HCT116 (cell line): ENCODE measurements at regions not wholly inside any gene's neighbourhood (a gene's known extent, or its start where the extent isn't known, plus 50 kb on each side); places are given as distances from the start of the nearest gene placed in this dataset.

Experiments used
- ATAC-seq: fragments of 200-7000 bp; cut with Tn5 transposase; 2 replicates; pipeline ENCODE4 v1.9.1; 2020; ENCODE audit warnings: mild to moderate bottlenecking, moderate library complexity
- BruUV-seq: library from RNA; stranded (reverse); fragments of 400-500 nt; replicated peaks from 2 replicates; lab custom pipeline; 2021; lab: Mats Ljungman, UMichigan
- CTCF ChIA-PET: fragments of 300-600 bp; sonication (Branson Sonifier 250); formaldehyde crosslinking; loops from one replicate; lab custom pipeline; 2021; ENCODE audit warnings: antibody characterized with exemption; lab: Charles Lee
- POLR2A ChIA-PET: fragments of 300-600, 350-600 bp; sonication (Branson Sonifier 250); formaldehyde crosslinking; loops from one replicate; lab custom pipeline; 2021; ENCODE audit warnings: antibody characterized with exemption; lab: Charles Lee
- RAD21 ChIA-PET, 2 experiments: fragments of 300-600 bp; sonication (Branson Sonifier 250); formaldehyde crosslinking; loops; one replicate each; lab custom pipeline; 2023; ENCODE audit warnings: low total read pairs in 2 of 2; ENCODE audit not compliant: uncharacterized antibody in 2 of 2, unreplicated experiment in 2 of 2, low non-redundant PET in 1 of 2; lab: Charles Lee
- DNase-seq: peaks from one replicate; pipeline ENCODE4 v3.0.0-alpha.2; 2010; ENCODE audit warnings: low read depth, low spot score
- H2AFZ ChIP-seq: fragments of 200-600 bp; shearing (Covaris generic), sonication (generic); 2 replicates; pipeline ENCODE4 v1.6.1; 2017; ENCODE audit warnings: low read depth, mixed run types, mixed read lengths, antibody characterized with exemption, low read length; ENCODE audit not compliant: poor library complexity, severe bottlenecking
- H3K27ac ChIP-seq: 2 replicates; pipeline ENCODE4 v1.5.1; 2012; ENCODE audit warnings: low read depth, low read length
- H3K27me3 ChIP-seq: fragments of 200-600 bp; sonication (generic); 2 replicates; pipeline ENCODE4 v1.6.1; 2016; ENCODE audit warnings: mixed run types, low read length, mixed read lengths; ENCODE audit not compliant: insufficient read depth
- H3K36me3 ChIP-seq, 2 experiments: fragments of 200-500 bp in 1 of 2; fragments of 200-600 bp in 1 of 2; sonication (Bioruptor generic) in 1 of 2; sonication (generic) in 1 of 2; 2 replicates each; pipeline versions ENCODE4 v1.5.1 to v1.6.1; 2014 to 2016; ENCODE audit warnings: low read length in 2 of 2, inconsistent platforms in 1 of 2, mixed read lengths in 1 of 2, mixed run types in 1 of 2; ENCODE audit not compliant: insufficient read depth in 2 of 2, control insufficient read depth in 1 of 2
- H3K4me1 ChIP-seq, 2 experiments: fragments of 200-600 bp in 1 of 2; sonication (generic) in 1 of 2; 2 replicates each; pipeline versions ENCODE4 v1.5.1 to v1.6.1; 2012 to 2017; ENCODE audit warnings: low read length in 2 of 2, inconsistent platforms in 1 of 2, mild to moderate bottlenecking in 1 of 2, mixed read lengths in 1 of 2, mixed run types in 1 of 2, moderate library complexity in 1 of 2; ENCODE audit not compliant: insufficient read depth in 2 of 2, control insufficient read depth in 1 of 2
- H3K4me2 ChIP-seq: fragments of 200-600 bp; sonication (generic); 2 replicates; pipeline ENCODE4 v1.6.1; 2017; ENCODE audit warnings: mixed run types, low read length, mixed read lengths
- H3K4me3 ChIP-seq, 2 experiments: fragments of 200-600 bp in 1 of 2; sonication (generic) in 1 of 2; replicated peaks in 1 of 2; 2 replicates each; pipeline ENCODE4 v1.5.1; 2011 to 2016; ENCODE audit warnings: low read length in 2 of 2, control low read depth in 1 of 2, low read depth in 1 of 2, mild to moderate bottlenecking in 1 of 2, mixed read lengths in 1 of 2, mixed run types in 1 of 2
- H3K79me2 ChIP-seq: fragments of 200-600 bp; sonication (generic); 2 replicates; pipeline ENCODE4 v1.6.1; 2017; ENCODE audit warnings: mild to moderate bottlenecking, mixed run types, low read length, moderate library complexity, mixed read lengths; ENCODE audit not compliant: insufficient read depth
- H3K9ac ChIP-seq: fragments of 200-600 bp; sonication (generic); 2 replicates; pipeline ENCODE4 v1.6.1; 2016; ENCODE audit warnings: low read length, mixed read lengths
- H3K9me2 ChIP-seq: fragments of 200-600 bp; sonication (generic), shearing (Covaris generic); 2 replicates; pipeline ENCODE4 v1.6.1; 2017; ENCODE audit warnings: mixed run types, mild to moderate bottlenecking, moderate library complexity; ENCODE audit not compliant: insufficient read depth
- H3K9me3 ChIP-seq, 2 experiments: fragments of 200-500 bp in 1 of 2; fragments of 200-600 bp in 1 of 2; sonication (Bioruptor generic) in 1 of 2; sonication (generic) in 1 of 2; 2 replicates each; pipeline ENCODE4 v1.6.1; 2014 to 2017; ENCODE audit warnings: low read length in 2 of 2, mixed read lengths in 2 of 2, inconsistent platforms in 1 of 2, low read depth in 1 of 2, mild to moderate bottlenecking in 1 of 2, mixed run types in 1 of 2, moderate library complexity in 1 of 2; ENCODE audit not compliant: control insufficient read depth in 1 of 2, insufficient read depth in 1 of 2
- H4K20me1 ChIP-seq: fragments of 200-600 bp; sonication (generic), shearing (Covaris generic); 2 replicates; pipeline ENCODE4 v1.6.1; 2017; ENCODE audit warnings: mixed run types, mild to moderate bottlenecking, moderate library complexity; ENCODE audit not compliant: insufficient read depth
- ATF3 ChIP-seq: IDR thresholded peaks from 2 replicates; pipeline ENCODE4 v1.6.1; 2012
- CBX3 ChIP-seq: IDR thresholded peaks from 2 replicates; pipeline ENCODE4 v1.6.1; 2012; ENCODE audit warnings: low read depth
- CEBPB ChIP-seq: IDR thresholded peaks from 2 replicates; pipeline ENCODE4 v1.6.1; 2012; ENCODE audit warnings: low read depth
- CTCF ChIP-seq, 3 experiments: fragments of 200-600 bp in 1 of 3; sonication (generic) in 1 of 3; IDR thresholded peaks in 2 of 3; conservative IDR thresholded peaks in 1 of 3; 2 replicates each; pipeline ENCODE4 v1.5.1; 2012 to 2017; ENCODE audit warnings: low read depth in 2 of 3, low read length in 2 of 3, antibody characterized with exemption in 1 of 3, borderline replicate concordance in 1 of 3, control low read depth in 1 of 3, mild to moderate bottlenecking in 1 of 3, mixed read lengths in 1 of 3, mixed run types in 1 of 3, moderate library complexity in 1 of 3; ENCODE audit not compliant: insufficient read depth in 1 of 3
- EGR1 ChIP-seq: IDR thresholded peaks from 2 replicates; pipeline ENCODE4 v1.6.1; 2012; ENCODE audit warnings: low read depth
- ELF1 ChIP-seq: IDR thresholded peaks from 2 replicates; pipeline ENCODE4 v1.6.1; 2012; ENCODE audit warnings: low read depth, borderline replicate concordance
- EZH2 ChIP-seq: fragments of 200-600 bp; sonication (generic); IDR thresholded peaks from 2 replicates; pipeline ENCODE4 v1.6.1; 2017; ENCODE audit warnings: antibody characterized with exemption, mixed run types
- FOSL1 ChIP-seq: IDR thresholded peaks from 2 replicates; pipeline ENCODE4 v1.6.1; 2012; ENCODE audit warnings: low read depth
- JUND ChIP-seq: IDR thresholded peaks from 2 replicates; pipeline ENCODE4 v1.6.1; 2012
- POLR2A ChIP-seq: IDR thresholded peaks from 2 replicates; pipeline ENCODE4 v1.7.0; 2011; ENCODE audit warnings: borderline replicate concordance; ENCODE audit not compliant: insufficient read depth, insufficient read length; ENCODE audit errors: extremely low read depth
- POLR2AphosphoS5 ChIP-seq: IDR thresholded peaks from 2 replicates; pipeline ENCODE4 v1.6.1; 2011; ENCODE audit warnings: mild to moderate bottlenecking, low read depth, low read length, moderate library complexity
- REST ChIP-seq: IDR thresholded peaks from 2 replicates; pipeline ENCODE4 v1.6.1; 2012; ENCODE audit warnings: low read depth
- SIN3A ChIP-seq: IDR thresholded peaks from 2 replicates; pipeline ENCODE4 v1.6.1; 2012; ENCODE audit warnings: low read depth
- SP1 ChIP-seq: IDR thresholded peaks from 2 replicates; pipeline ENCODE4 v1.6.1; 2012; ENCODE audit warnings: low read depth
- TCF7L2 ChIP-seq: IDR thresholded peaks from 2 replicates; pipeline ENCODE4 v1.7.0; 2011; ENCODE audit warnings: borderline replicate concordance, inconsistent platforms; ENCODE audit not compliant: insufficient read depth, insufficient read length; ENCODE audit errors: extremely low read depth
- YY1 ChIP-seq: IDR thresholded peaks from 2 replicates; pipeline ENCODE4 v1.6.1; 2011; ENCODE audit warnings: low read length, low read depth, moderate library complexity, mild to moderate bottlenecking; ENCODE audit not compliant: insufficient replicate concordance; ENCODE audit errors: extremely low read depth
- ZBTB33 ChIP-seq: IDR thresholded peaks from 2 replicates; pipeline ENCODE4 v1.6.1; 2011; ENCODE audit warnings: mild to moderate bottlenecking, low read length, moderate library complexity; ENCODE audit not compliant: insufficient replicate concordance; ENCODE audit errors: extremely low read depth
- ZFX ChIP-seq: fragments of 450-650 bp; IDR thresholded peaks from 2 replicates; pipeline ENCODE4 v1.6.1; 2017
- ZNF274 ChIP-seq: fragments of 200-500 bp; sonication (Bioruptor generic); IDR thresholded peaks from 2 replicates; pipeline ENCODE4 v1.6.1; 2014; ENCODE audit warnings: mild to moderate bottlenecking, low read depth, low read length, inconsistent platforms
- intact Hi-C: fragments of 100-400 bp; cut with micrococcal nuclease; formaldehyde crosslinking; loops from 2 replicates; pipeline ENCODE4 v1.10.0; 2022

GRCh38 chr16:59260892-59261291 is 526.8 kb upstream of the GOT2 start:
- intact Hi-C loops = no loop called here
- H3K9me3 ChIP-seq = peaks cover 8 to 22% of the 10 kb centered on the region in 2 experiments; a peak in 3 of 4 replicates
- no peak for ATAC-seq
- no peaks in the 10 kb centered on the region for H4K20me1 ChIP-seq
- no peak overlapping the region for H3K9ac ChIP-seq
- POLR2A ChIA-PET = no interaction called here
- DNase-seq = no peak
- no peak overlapping the region for H2AFZ ChIP-seq
- no TSS peak for BruUV-seq
- H3K27me3 ChIP-seq = no peaks in the 10 kb centered on the region
- H3K27ac ChIP-seq = no peak overlapping the region
- CTCF ChIA-PET = no interaction called here
- no peak overlapping the region for H3K4me3 ChIP-seq
- no peaks in the 10 kb centered on the region for H3K9me2 ChIP-seq
- RAD21 ChIA-PET = no interaction called here
- H3K36me3 ChIP-seq = no peaks in the 10 kb centered on the region
- H3K4me2 ChIP-seq = no peak overlapping the region
- no peaks in the 10 kb centered on the region for H3K4me1 ChIP-seq
- no peaks in the 10 kb centered on the region for H3K79me2 ChIP-seq
- TF ChIP-seq EZH2 = no peak
- no peak for TF ChIP-seq CBX3
- TF ChIP-seq FOSL1 = no peak
- no peak for TF ChIP-seq YY1
- no peak for TF ChIP-seq JUND
- TF ChIP-seq CEBPB = no peak
- no peak for TF ChIP-seq POLR2A
- TF ChIP-seq TCF7L2 = no peak
- no peak for TF ChIP-seq POLR2AphosphoS5
- TF ChIP-seq ZBTB33 = no peak
- TF ChIP-seq ELF1 = no peak
- TF ChIP-seq EGR1 = no peak
- TF ChIP-seq ZFX = no peak
- TF ChIP-seq REST = no peak
- TF ChIP-seq CTCF (IDR thresholded peaks at IDR 0.05 in 2 of 3, conservative IDR thresholded peaks at IDR 0.05 in 1 of 3; ENCODE audit: borderline replicate concordance in 1 of 3, insufficient read depth in 1 of 3, low read depth in 2 of 3, low read length in 2 of 3) = no peak
- TF ChIP-seq SP1 = no peak
- TF ChIP-seq SIN3A = no peak
- TF ChIP-seq ZNF274 = no peak
- TF ChIP-seq ATF3 = no peak
